AG09309 (cell line): ENCODE measurements at regions not wholly inside any gene's neighbourhood (a gene's known extent, or its start where the extent isn't known, plus 50 kb on each side); places are given as distances from the start of the nearest gene placed in this dataset.

ENCODE experiments used
- DNase-seq: peaks from one replicate; pipeline ENCODE4 v3.0.0-alpha.2; 2010; ENCODE audit warnings: low read depth
- H3K4me3 ChIP-seq: 2 replicates; pipeline ENCODE4 v1.5.1; 2011; ENCODE audit warnings: mild to moderate bottlenecking, low read depth, low read length, moderate library complexity; ENCODE audit not compliant: control insufficient read depth
- CTCF ChIP-seq: IDR thresholded peaks from 2 replicates; pipeline ENCODE4 v1.5.1; 2011; ENCODE audit warnings: mild to moderate bottlenecking, low read depth, low read length, inconsistent platforms; ENCODE audit not compliant: insufficient read depth, control insufficient read depth; ENCODE audit errors: missing control alignments

- H3K4me3 ChIP-seq = no peak overlapping the region
- DNase-seq = no peak
- TF ChIP-seq CTCF = no peak
Observed at GRCh38 chr5:2284678-2285077, 402.0 kb upstream of the IRX4 start.

- H3K4me3 ChIP-seq = no peak overlapping the region
- TF ChIP-seq CTCF = no peak
- DNase-seq = no peak
Observed at GRCh38 chr5:2283481-2284045, 400.8 kb upstream of the IRX4 start.

- no peak overlapping the region for H3K4me3 ChIP-seq
- DNase-seq = no peak
- no peak for TF ChIP-seq CTCF
Observed at GRCh38 chr5:2282893-2283292, 400.2 kb upstream of the IRX4 start.

GRCh38 chr5:2282034-2282690 is 399.4 kb upstream of the IRX4 start:
- no peak for DNase-seq
- no peak overlapping the region for H3K4me3 ChIP-seq
- TF ChIP-seq CTCF = no peak

GRCh38 chr5:2281446-2281845 is 398.7 kb upstream of the IRX4 start:
- H3K4me3 ChIP-seq = no peak overlapping the region
- no peak for TF ChIP-seq CTCF
- no peak for DNase-seq

- no peak for DNase-seq
- no peak for TF ChIP-seq CTCF
- H3K4me3 ChIP-seq = no peak overlapping the region
Observed at GRCh38 chr5:2280318-2280717, 397.6 kb upstream of the IRX4 start.
